H9 (cell line): ENCODE measurements at regions not wholly inside any gene's neighbourhood (a gene's known extent, or its start where the extent isn't known, plus 50 kb on each side); places are given as distances from the start of the nearest gene placed in this dataset.

Source experiments
- DNase-seq: peaks from one replicate; pipeline ENCODE4 v3.0.0-alpha.2; 2017
- H2AFZ ChIP-seq: one replicate; pipeline ENCODE4 v1.6.1; 2013; ENCODE audit warnings: mild to moderate bottlenecking, low read length, control low read depth, moderate library complexity
- H2AK5ac ChIP-seq: 2 replicates; pipeline ENCODE4 v1.6.1; 2013; ENCODE audit warnings: low read length, control low read depth, mixed read lengths; ENCODE audit not compliant: insufficient read length
- H2BK120ac ChIP-seq: one replicate; pipeline ENCODE4 v1.6.1; 2013; ENCODE audit warnings: low read depth, mild to moderate bottlenecking, low read length, control low read depth, inconsistent platforms; ENCODE audit not compliant: poor library complexity, severe bottlenecking
- H2BK12ac ChIP-seq: 2 replicates; pipeline ENCODE4 v1.6.1; 2013; ENCODE audit warnings: low read length, control low read depth, mixed read lengths, low read depth; ENCODE audit not compliant: insufficient read length
- H2BK15ac ChIP-seq: 2 replicates; pipeline ENCODE4 v1.6.1; 2013; ENCODE audit warnings: low read depth, low read length, control low read depth
- H2BK20ac ChIP-seq: one replicate; pipeline ENCODE4 v1.6.1; 2013; ENCODE audit warnings: low read depth, mild to moderate bottlenecking, low read length, control low read depth, inconsistent platforms; ENCODE audit not compliant: poor library complexity, severe bottlenecking
- H2BK5ac ChIP-seq: 2 replicates; pipeline ENCODE4 v1.6.1; 2013; ENCODE audit warnings: low read length, control low read depth, mixed read lengths; ENCODE audit not compliant: insufficient read length
- H3K14ac ChIP-seq: 2 replicates; pipeline ENCODE4 v1.6.1; 2013; ENCODE audit warnings: low read length, control low read depth; ENCODE audit not compliant: insufficient read depth
- H3K18ac ChIP-seq: 2 replicates; pipeline ENCODE4 v1.6.1; 2013; ENCODE audit warnings: low read depth, mild to moderate bottlenecking, mixed read lengths, low read length, control low read depth; ENCODE audit not compliant: insufficient read length
- H3K23ac ChIP-seq: 2 replicates; pipeline ENCODE4 v1.6.1; 2013; ENCODE audit warnings: low read length, control low read depth, mixed read lengths, low read depth; ENCODE audit not compliant: insufficient read length
- H3K23me2 ChIP-seq: 2 replicates; pipeline ENCODE4 v1.6.1; 2013; ENCODE audit warnings: low read depth, mild to moderate bottlenecking, mixed read lengths, low read length, control low read depth; ENCODE audit not compliant: insufficient read length, poor library complexity, severe bottlenecking
- H3K27ac ChIP-seq: 2 replicates; pipeline ENCODE4 v1.5.1; 2013; ENCODE audit warnings: low read length, control low read depth, mixed read lengths, low read depth; ENCODE audit not compliant: insufficient read length
- H3K27me3 ChIP-seq: 2 replicates; pipeline ENCODE4 v1.6.1; 2013; ENCODE audit warnings: low read length, control low read depth, inconsistent platforms; ENCODE audit not compliant: insufficient read depth
- H3K4ac ChIP-seq: 2 replicates; pipeline ENCODE4 v1.6.1; 2013; ENCODE audit warnings: low read depth, mild to moderate bottlenecking, control low read depth, inconsistent platforms, low read length, moderate library complexity
- H3K4me1 ChIP-seq: 2 replicates; pipeline ENCODE4 v1.6.1; 2013; ENCODE audit warnings: low read length, control low read depth, inconsistent platforms; ENCODE audit not compliant: insufficient read depth
- H3K4me2 ChIP-seq: 2 replicates; pipeline ENCODE4 v1.6.1; 2013; ENCODE audit warnings: low read length, control low read depth, mixed read lengths; ENCODE audit not compliant: insufficient read length, insufficient read depth
- H3K56ac ChIP-seq: 2 replicates; pipeline ENCODE4 v1.6.1; 2013; ENCODE audit warnings: low read depth, mild to moderate bottlenecking, mixed read lengths, low read length, control low read depth; ENCODE audit not compliant: insufficient read length
- H3K79me1 ChIP-seq: 2 replicates; pipeline ENCODE4 v1.6.1; 2013; ENCODE audit warnings: low read depth, mild to moderate bottlenecking, moderate library complexity, low read length, control low read depth, inconsistent platforms; ENCODE audit not compliant: insufficient read depth, poor library complexity, severe bottlenecking
- H3K79me2 ChIP-seq: 2 replicates; pipeline ENCODE4 v1.6.1; 2013; ENCODE audit warnings: low read length, control low read depth, inconsistent platforms; ENCODE audit not compliant: insufficient read depth
- H3K9ac ChIP-seq: 2 replicates; pipeline ENCODE4 v1.6.1; 2013; ENCODE audit warnings: low read length, control low read depth, mixed read lengths; ENCODE audit not compliant: insufficient read length; ENCODE audit errors: extremely low read depth
- H3K9me3 ChIP-seq: one replicate; pipeline ENCODE4 v1.6.1; 2013; ENCODE audit warnings: low read depth, low read length, inconsistent platforms; ENCODE audit not compliant: control insufficient read depth
- H3T11ph ChIP-seq: one replicate; pipeline ENCODE4 v1.6.1; 2013; ENCODE audit warnings: mild to moderate bottlenecking, low read length, control low read depth, inconsistent platforms
- H4K20me1 ChIP-seq: one replicate; pipeline ENCODE4 v1.6.1; 2013; ENCODE audit not compliant: control insufficient read depth, insufficient read length, insufficient read depth
- H4K5ac ChIP-seq: 2 replicates; pipeline ENCODE4 v1.6.1; 2013; ENCODE audit warnings: low read depth, mild to moderate bottlenecking, mixed read lengths, low read length, control low read depth; ENCODE audit not compliant: insufficient read length
- H4K8ac ChIP-seq: replicated peaks from 2 replicates; pipeline ENCODE4 v1.6.1; 2013; ENCODE audit warnings: low read length, control low read depth, mixed read lengths, low read depth; ENCODE audit not compliant: insufficient read length
- H4K91ac ChIP-seq: 2 replicates; pipeline ENCODE4 v1.6.1; 2013; ENCODE audit warnings: low read depth, mild to moderate bottlenecking, moderate library complexity, mixed read lengths, low read length, control low read depth; ENCODE audit not compliant: insufficient read length
- H3K27ac Mint-ChIP-seq, 3 experiments: 2 replicates in 2 of 3; 3 replicates in 1 of 3; pipeline ENCODE4 v1.8.0; 2020 to 2021; ENCODE audit warnings: mixed read lengths in 3 of 3, mild to moderate bottlenecking in 1 of 3, moderate library complexity in 1 of 3
- H3K27me3 Mint-ChIP-seq: 2 replicates; pipeline ENCODE4 v1.8.0; 2021; ENCODE audit warnings: low read depth, mild to moderate bottlenecking, moderate library complexity, mixed read lengths
- H3K36me3 Mint-ChIP-seq, 3 experiments: 2 replicates in 2 of 3; 3 replicates in 1 of 3; pipeline ENCODE4 v1.8.0; 2020 to 2021; ENCODE audit warnings: low read depth in 3 of 3, mixed read lengths in 3 of 3; ENCODE audit not compliant: insufficient read depth in 1 of 3
- H3K4me1 Mint-ChIP-seq, 2 experiments: 2 replicates each; pipeline ENCODE4 v1.8.0; 2020; ENCODE audit warnings: mixed read lengths in 2 of 2
- H3K4me3 Mint-ChIP-seq, 2 experiments: 2 replicates in 1 of 2; 3 replicates in 1 of 2; pipeline ENCODE4 v1.8.0; 2020 to 2021; ENCODE audit warnings: mild to moderate bottlenecking in 2 of 2, mixed read lengths in 2 of 2, moderate library complexity in 1 of 2
- H3K9me3 Mint-ChIP-seq, 2 experiments: 2 replicates in 1 of 2; 3 replicates in 1 of 2; pipeline ENCODE4 v1.8.0; 2020; ENCODE audit warnings: mild to moderate bottlenecking in 2 of 2, mixed read lengths in 2 of 2, moderate library complexity in 1 of 2
- WGBS: extraction: QIAGEN DNeasy Blood & Tissue Kit; methylation state at CpG from one replicate; pipeline ENCODE4 v1.1.7; 2013; ENCODE audit warnings: missing lambda C conversion rate, low lambda C conversion rate, mixed read lengths; ENCODE audit not compliant: insufficient read length; ENCODE audit errors: extremely low coverage; 5-methylcytosine and 5-hydroxymethylcytosine counted together
- TF ChIP-seq, protein P1 (sequence below): fragments of 200-600 bp; sonication (generic); conservative IDR thresholded peaks from 3 replicates; pipeline ENCODE4 v1.8.0; 2021; ENCODE audit warnings: antibody characterized with exemption, mild to moderate bottlenecking

DNA sequence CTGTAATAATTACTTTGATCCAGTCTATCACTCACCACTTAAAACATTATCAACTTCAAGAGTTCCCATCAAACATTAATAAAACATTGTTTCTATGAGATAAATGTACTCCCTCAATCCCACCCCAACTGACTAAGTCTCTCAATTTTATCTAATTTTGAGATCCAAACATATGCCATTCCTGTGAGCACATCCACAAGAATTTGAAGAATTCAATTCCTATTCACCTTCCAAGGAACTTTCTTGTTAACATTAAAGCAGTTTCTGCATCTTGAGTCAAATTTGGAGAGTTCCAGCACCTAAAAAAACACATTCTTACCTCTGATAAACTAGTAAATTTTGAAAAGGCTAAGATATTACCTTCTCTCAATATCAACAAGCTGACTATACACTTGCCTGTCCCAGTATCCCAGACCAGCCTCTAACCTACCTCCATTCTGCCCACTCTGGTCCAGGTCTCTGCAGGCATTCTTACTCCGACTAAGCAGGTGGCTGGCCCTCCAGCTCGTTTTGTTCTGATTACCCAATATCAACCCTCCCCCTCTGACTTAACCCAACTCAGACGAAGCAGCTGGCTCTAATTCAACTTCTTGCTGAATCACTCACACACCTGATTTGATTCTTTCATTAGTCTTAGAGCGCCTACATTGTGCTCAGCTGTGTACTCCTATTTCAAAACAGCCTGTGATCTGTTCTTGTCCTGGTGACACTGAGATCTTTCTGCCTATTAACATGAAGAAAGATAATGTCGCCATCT, 275.2 kb downstream of the IPMK start:
- H3K23ac ChIP-seq, result no peak overlapping the region
- TF ChIP-seq, protein P1, sequence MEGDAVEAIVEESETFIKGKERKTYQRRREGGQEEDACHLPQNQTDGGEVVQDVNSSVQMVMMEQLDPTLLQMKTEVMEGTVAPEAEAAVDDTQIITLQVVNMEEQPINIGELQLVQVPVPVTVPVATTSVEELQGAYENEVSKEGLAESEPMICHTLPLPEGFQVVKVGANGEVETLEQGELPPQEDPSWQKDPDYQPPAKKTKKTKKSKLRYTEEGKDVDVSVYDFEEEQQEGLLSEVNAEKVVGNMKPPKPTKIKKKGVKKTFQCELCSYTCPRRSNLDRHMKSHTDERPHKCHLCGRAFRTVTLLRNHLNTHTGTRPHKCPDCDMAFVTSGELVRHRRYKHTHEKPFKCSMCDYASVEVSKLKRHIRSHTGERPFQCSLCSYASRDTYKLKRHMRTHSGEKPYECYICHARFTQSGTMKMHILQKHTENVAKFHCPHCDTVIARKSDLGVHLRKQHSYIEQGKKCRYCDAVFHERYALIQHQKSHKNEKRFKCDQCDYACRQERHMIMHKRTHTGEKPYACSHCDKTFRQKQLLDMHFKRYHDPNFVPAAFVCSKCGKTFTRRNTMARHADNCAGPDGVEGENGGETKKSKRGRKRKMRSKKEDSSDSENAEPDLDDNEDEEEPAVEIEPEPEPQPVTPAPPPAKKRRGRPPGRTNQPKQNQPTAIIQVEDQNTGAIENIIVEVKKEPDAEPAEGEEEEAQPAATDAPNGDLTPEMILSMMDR, result no peak
- H3K9me3 ChIP-seq, result no peaks in the 10 kb centered on the region
- H3K27me3 ChIP-seq, result no peaks in the 10 kb centered on the region
- no peak overlapping the region for H3K27ac ChIP-seq
- H4K5ac ChIP-seq, result no peak overlapping the region
- H4K20me1 ChIP-seq, result no peaks in the 10 kb centered on the region
- H3K14ac ChIP-seq, result no peak overlapping the region
- no peaks in the 10 kb centered on the region for H3K23me2 ChIP-seq
- peak overlapping the region; percentile 62 to 89 (median 66); a peak in 5 of 7 replicates for H3K27ac Mint-ChIP-seq
- H4K8ac ChIP-seq, result no peak overlapping the region
- H3K4ac ChIP-seq, result no peak overlapping the region
- H2BK120ac ChIP-seq, result no peak overlapping the region
- H2BK5ac ChIP-seq, result no peak overlapping the region
- H3T11ph ChIP-seq, result no peak overlapping the region
- H3K79me1 ChIP-seq, result no peaks in the 10 kb centered on the region
- no peaks in the 10 kb centered on the region; a peak in 1 of 5 replicates for H3K9me3 Mint-ChIP-seq
- H3K4me3 Mint-ChIP-seq, result no peak overlapping the region
- H3K27me3 Mint-ChIP-seq, result no peaks in the 10 kb centered on the region
- H2BK20ac ChIP-seq, result no peak overlapping the region
- H3K9ac ChIP-seq, result no peak overlapping the region
- H4K91ac ChIP-seq, result no peak overlapping the region
- no peak overlapping the region for H3K18ac ChIP-seq
- H2AK5ac ChIP-seq, result no peak overlapping the region
- H3K4me2 ChIP-seq, result no peak overlapping the region
- H3K4me1 Mint-ChIP-seq, result peaks cover 10 to 13% of the 10 kb centered on the region in 2 experiments
- no peak overlapping the region for H3K56ac ChIP-seq
- H3K4me1 ChIP-seq, result 0 out of 2 replicates have a peak, but pooled peaks cover 2% of the 10 kb centered on the region
- H2BK15ac ChIP-seq, result no peak overlapping the region
- no peak for DNase-seq
- no peak overlapping the region for H2BK12ac ChIP-seq
- H3K36me3 Mint-ChIP-seq, result no peaks in the 10 kb centered on the region
- no peak overlapping the region for H2AFZ ChIP-seq
- WGBS, result no CpG with 5 or more reads among the region's 5 CpGs
- no peaks in the 10 kb centered on the region for H3K79me2 ChIP-seq
